ENCODE measurements at regions not wholly inside any gene's neighbourhood (a gene's known extent, or its start where the extent isn't known, plus 50 kb on each side); places are given as distances from the start of the nearest gene placed in this dataset.

DNA sequence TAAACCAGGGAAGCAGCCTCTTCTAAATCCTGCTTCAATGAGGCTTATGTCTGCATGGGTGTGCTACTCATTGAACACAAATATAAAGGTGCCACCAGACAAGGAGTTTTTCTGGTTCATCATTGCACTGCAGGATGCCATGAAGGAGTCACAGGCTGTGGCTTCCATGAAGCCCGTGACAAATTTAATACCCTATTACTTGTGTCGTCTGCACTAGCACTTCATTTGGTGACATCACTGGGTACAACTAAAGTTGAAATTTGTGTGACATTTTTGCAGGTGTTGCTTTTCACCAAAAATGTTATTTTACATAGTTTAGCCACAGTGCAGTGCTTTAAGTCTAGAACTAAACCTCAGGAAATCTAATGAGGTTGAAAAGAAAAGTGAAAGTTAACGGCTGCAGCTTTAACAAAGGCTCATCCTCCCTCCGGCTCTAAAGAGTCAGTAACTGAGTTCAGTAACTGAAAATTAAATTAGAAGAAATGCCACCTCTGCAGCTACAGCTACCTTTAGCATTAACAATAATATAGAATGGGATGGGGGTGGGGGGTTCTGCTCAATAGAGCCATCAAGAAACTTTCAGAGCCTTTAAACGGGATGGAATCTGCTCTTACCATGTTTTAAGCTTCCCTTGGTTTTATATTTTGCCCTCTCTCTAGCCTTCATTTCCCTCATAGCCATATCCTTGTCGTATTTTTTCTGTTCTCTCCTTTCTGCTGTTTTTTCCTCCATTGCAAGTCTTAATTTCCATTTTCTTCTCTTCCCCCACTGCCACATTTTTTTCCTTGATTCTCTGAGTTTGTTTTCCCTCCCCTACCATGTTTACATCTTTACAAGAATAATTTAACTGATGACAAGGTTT, 233.8 kb upstream of the TMEM161B start:
- POLR2A ChIA-PET, result no interaction called here
- CTCF ChIA-PET, result no interaction called here

DNA sequence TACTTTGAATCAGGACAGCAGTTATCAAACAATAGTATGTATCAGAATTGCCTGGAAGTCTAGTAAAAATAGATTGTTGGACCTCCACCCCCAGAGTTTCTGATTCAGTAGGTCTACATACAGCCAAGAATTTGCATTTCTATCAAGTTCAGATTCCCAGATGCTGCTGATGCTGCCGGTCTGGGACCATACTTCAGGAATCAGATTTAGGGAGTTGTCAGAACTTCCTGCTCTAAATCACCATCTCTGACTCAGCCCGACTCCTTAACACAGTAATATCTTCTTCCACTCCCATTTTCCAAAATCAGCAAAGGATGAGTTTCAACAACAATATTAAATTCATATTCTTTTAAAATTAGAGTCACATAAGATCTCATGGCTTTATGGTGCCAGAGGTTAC, 227.2 kb upstream of the TMEM161B start:
- ChIA-PET CTCF (no interaction called here), POLR2A (no interaction called here)

DNA sequence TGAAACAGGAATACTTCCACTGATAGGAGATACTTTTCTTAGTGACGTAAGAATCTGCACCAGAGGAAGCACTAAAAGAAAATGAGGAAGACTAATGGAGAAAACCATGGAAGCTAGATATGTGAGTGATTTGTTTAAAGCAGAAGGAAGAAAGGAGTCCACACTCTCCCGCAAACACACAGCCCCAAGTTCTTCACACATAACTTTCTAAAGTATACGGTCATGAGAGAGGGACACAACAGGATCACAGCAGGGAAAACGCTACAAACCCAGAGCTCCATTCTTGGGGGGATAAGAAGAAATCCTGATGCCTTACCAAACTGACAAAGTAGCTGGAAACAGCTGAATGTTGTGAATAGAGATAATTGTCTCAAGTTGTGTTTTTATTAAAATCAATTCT, 222.2 kb upstream of the TMEM161B start:
- ChIA-PET CTCF (interaction anchor here (0.7 kb wide), 1 partner anchor 9 kb away, joined by 5 read pairs; no protein-coding TSS in a partner anchor), POLR2A (no interaction called here)

DNA sequence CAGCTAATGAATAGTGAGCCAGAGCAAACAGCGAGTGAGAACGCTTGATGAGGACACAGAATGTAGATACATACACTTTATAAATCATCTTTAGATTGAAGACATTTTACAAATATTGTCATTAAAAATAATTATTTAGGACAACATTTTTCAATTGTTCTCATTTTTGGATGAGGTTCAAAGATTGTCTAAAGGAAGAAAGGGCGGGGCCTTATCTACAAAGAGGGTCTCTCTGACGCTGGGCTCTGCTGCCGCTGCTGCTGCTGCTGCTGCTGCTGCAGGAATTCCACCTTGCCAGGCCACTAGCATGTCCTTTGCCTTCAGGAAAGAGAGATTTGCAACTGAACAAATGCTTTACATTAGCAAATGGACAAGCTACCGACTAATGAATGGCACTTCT, 220.7 kb upstream of the TMEM161B start:
- POLR2A ChIA-PET, result no interaction called here
- CTCF ChIA-PET, result no interaction called here

DNA sequence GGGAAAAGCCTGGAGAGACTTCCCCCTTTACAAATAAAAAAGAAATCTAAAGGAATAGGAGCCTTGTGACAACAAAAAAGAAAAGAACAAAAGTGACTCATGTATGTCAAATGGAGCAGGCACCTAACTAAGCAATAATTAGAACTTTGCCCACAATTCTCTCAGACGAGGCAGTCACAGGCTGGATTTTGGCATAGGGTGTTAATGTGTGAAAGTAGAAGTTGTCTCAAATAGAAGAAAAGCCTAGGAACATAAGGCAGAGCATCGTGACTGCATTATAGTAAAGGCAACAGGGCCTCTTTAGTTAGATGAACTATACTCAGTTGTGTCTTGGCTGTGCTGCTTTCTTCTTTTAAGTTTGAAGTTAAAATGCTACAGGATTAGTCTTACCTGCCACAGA, 219.9 kb upstream of the TMEM161B start:
- POLR2A ChIA-PET, result no interaction called here
- CTCF ChIA-PET, result no interaction called here

DNA sequence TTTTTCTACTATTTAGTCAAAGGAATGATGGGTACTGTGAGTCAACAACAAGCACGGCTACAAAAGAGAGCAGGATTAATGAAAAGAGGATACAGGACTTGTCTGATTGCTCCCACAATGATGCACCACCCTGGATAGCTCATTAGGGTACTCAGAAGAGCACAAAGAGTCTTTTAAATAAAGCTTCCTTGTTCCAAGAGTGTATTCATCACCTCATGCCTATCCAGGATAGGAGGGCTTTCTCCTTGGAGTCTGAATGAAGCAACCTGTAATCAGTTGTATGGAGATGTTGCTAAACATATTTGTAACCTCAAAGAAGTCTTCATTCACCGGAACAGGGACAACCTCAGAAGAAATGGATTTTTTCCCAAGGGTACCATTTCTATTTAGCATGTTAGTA, 219.5 kb upstream of the TMEM161B start:
- POLR2A ChIA-PET, result no interaction called here
- CTCF ChIA-PET, result no interaction called here

DNA sequence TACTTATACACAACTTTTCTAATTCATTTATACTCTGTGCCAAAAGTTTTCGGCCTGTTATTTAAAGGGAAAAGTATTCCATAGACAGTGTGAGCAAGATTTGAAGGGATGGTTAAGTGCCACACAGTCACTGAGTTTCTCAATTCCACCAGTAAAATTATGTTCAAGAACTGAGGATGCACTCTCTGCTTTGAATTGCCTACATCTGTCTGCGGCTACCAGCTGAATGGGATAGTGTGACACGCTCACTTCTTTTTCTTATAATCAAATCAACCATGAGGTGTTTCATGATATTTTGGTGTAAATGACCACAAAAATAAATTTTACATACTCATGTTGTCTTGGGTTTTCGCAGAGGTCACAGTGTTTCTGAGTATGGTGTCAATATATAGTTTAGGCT, 218.4 kb upstream of the TMEM161B start:
- ChIA-PET POLR2A (no interaction called here), CTCF (no interaction called here)

DNA sequence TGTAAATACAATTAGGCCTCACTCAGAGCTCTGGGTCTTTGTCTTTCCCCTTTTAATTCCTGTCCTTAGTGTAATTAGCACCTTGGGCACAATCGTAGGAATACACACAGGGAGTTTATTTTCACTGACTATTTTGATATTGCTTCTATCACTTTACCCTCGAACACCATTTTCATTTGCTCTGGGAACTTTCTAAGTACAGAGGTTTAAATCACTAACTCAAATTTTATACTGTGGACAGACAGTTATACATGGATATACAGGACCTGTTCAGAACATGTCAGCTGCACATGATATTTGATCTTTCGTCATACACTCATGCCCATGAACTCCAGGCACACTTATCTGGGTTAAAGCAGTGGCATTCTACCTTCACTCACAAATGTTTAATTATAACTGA, 217.8 kb upstream of the TMEM161B start:
- ChIA-PET POLR2A (no interaction called here), CTCF (no interaction called here)

DNA sequence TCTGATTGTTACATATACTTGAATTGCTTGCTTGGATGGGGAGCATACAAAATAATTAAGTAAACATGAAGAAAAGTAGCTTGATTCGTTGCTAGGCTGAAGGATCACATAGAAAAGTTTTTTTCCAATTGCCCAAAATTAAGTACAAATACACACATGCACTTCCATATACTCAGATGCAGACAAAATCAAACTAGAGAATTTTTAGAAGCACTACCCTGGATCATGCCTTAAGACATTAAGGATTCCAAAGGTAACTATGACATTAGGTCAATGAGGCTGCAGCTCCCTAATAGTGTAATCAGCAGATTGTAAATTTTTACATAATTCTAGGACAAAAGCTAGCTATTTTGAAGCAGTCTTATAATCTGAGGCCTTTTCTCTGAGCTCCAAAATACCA, 216.9 kb upstream of the TMEM161B start:
- ChIA-PET POLR2A (no interaction called here), CTCF (no interaction called here)

DNA sequence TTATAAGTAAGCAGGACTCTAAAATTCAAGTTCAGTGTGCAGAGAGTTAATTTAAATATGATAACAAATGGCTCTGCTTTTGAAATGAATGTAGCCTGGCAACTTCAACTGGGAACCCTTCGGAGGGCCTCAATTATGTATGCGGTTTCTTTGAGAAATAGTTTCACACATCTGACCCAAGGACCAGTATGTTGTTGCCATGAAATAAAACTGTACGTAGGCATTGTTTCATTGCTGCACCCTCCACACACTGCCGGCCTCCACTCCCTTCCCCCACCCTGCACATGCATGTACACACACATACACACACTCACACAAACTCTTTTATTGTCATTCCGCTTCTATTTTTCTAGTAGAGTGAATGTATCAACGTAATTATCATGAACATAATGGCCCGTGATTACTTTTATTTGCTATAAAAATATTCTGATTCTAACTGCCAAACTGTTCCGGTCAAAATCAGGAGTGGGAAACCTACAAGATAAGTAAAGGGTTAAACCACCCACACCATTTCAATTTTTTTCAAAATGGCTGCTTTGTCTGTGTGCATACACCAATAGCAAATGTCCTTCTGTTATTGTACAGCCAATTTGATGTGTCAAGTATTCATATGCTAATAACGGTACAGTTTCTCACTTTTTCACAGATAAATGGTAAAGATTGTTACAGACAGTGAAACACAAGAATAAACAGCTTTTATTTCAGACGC, 215.5 kb upstream of the TMEM161B start:
- ChIA-PET POLR2A (no interaction called here), CTCF (no interaction called here)

DNA sequence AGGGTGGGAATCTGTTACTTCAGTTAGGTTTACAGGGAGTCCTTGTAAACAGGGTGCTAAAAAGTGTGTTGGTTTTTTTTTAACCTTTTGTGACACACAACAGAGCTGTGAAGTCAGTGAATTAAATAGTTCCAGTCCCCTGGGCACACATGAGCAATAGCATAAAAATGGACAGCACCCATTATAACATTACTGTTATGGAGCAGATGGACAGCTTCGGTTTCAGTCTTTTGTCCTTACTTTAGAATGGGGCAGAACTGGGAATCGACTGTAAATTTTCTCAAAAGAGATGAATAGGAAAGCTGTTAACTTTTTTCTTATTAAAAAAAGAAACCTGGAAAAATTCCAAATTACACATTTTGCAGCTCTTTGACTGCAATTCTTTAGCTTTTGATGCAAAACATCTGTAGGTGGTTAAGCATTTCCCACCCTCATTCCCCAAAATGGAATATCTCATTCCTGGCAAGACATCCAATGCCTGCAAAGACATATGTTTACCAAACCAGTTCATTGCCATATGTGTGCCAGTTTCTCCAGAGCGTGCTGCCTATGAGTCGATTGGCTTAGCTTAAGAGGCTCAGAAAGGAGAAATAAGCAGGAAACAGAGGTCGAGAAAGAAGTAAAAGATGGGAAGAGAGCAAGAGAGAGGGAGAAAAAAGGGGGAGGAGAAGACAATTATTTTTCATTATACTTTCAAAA, 212.3 kb upstream of the TMEM161B start:
- ChIA-PET CTCF (no interaction called here), POLR2A (no interaction called here)

DNA sequence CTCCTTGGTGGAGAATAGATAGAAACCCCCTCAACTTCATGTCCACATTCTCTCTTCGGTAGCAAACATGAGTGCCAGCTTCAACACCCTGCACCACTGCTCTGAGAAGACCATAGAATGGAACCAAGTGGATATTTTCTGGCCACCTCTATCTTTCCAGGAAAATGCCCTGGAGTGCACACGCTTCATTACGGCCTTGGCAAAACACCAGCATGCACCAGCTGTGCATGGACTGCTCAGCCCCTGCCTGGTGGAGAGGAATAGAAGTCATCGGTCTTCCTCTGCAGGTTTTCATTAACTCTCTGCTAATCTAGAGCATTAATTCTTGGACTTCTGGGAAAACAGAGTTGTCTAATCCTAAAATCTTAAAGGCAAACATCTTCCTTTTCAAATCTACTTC, 211.6 kb upstream of the TMEM161B start:
- ChIA-PET POLR2A (no interaction called here), CTCF (no interaction called here)

DNA sequence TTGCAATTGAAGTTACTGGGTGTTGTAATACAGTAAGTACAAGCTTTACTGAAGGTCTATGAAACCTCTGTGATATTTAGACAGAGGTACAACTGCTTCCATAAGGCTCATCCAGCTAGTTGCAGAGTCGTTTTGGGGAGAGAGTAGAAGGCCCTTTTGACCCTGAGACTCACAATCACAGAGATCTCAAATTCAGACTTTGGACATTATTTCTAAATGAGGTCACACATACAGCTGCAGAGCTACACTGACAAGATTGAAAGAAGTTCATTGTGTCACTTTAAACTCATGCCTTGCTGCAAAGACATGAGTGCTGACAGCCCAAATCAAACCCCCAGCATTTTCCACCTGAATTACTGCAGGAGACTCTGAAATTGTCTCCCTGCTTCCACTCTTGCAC, 205.9 kb upstream of the TMEM161B start:
- ChIA-PET POLR2A (no interaction called here), CTCF (no interaction called here)

DNA sequence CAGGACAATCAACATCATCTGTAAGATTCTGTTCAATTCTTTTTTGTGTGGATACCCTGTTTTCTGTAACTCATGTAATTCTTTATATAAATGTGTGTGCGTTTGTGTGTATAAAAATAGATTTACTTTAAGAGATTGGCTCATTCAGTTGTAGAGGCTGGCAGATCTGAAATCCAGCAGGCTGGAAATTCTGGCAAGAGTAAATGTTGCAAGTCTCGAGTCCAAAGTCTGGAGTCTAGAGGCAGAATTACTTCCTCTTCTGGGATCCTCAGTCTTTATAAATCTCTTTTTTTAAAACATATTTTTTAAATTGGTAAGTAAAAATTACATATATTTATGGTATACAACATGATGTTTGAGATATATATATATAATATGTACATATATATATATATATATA, 202.1 kb upstream of the TMEM161B start:
- ChIA-PET POLR2A (no interaction called here), CTCF (no interaction called here)

DNA sequence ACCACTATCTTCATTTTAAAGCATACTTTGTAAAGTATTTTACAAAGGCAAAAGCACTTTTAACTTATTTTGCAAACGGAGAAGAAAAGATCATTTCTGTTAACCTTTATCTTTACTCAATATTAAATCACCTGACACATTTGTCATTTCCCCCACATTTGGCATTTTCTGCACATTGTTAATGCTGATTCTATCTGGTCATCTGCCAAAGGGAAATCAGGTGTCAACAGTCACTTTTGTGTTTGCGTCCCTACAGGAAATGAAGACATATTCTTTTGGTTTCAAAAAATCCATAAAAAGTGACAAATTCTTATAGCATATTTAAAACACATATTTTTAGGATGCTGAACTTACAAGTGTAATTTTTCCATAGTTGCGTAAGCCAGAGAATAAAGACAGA, 191.3 kb upstream of the TMEM161B start:
- CTCF ChIA-PET, result no interaction called here
- POLR2A ChIA-PET, result no interaction called here

DNA sequence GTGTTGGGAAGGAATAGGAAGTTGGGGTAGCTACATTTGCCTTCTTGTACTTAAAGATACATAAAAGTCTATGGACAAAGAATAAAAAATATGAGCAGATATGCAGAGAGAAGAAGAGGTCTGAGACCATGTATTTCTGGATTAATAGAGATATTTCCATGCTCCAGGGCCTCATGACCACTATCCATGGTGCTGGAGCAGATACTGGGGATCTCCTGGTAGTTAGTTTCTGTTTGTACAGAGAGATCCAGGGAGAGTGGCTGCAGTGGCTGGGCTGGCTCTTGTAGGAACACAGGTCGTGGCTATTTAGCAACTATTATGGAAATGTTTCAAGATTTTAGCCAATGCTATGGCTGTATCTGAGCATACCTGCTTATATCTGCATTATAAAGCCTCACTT, 184.2 kb upstream of the TMEM161B start:
- POLR2A ChIA-PET, result no interaction called here
- CTCF ChIA-PET, result no interaction called here

DNA sequence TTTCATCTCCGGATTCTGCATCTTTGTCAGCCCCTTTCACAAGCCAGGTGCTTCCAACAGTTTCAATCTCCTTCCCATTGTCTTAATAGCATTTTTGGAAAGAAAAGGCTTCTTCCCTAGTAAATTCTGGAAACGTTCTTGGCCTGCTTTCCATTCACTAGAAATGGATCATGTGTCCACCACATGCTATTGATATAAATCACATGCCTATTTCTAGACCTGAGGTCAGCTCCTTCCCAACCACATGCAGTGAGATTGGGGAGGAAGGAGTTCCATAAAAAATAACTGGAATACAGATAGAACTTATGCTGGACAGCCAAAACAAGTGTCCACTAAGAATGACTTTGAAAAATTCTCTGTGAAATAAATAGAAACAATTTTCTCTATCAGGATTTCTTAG, 181.6 kb upstream of the TMEM161B start:
- ChIA-PET CTCF (no interaction called here), POLR2A (no interaction called here)

DNA sequence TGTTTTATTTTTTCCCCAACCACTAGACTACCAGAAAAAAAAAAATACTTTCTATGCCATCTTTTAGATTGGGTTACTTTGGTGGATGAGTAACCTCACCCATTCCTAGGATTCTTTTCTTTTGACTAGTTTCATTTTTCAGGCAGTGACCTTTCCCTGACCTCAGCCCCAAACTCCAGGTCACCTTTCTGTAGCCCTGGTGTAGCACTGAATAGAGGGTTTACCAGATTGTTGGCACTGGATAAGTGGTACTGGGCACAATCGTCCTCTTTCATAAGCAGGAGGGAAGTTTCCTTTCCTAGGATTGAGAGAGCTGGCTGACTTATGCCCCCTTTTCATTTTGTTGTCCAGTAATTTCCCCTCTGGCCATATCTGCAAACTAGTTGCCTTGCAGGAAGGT, 169.4 kb upstream of the TMEM161B start:
- ChIA-PET CTCF (no interaction called here), POLR2A (no interaction called here)

DNA sequence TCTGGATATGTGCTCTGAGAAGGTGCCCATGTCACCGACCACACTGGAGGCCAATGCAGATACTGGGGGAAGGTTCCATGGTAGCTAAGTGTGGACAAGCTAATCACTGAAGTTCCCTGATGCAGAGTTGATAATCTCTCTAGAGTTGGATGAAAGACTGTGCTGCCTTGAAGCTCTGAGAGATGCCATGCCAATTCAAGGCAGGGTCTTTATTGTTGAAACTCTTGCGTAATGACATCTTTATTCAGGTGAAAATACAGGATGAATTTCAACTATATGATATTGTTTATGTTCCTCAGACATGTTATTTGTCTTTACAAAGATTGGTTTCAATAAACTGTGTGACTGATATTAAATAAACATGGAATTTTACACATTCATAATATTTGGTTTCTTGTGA, 167.6 kb upstream of the TMEM161B start:
- ChIA-PET POLR2A (no interaction called here), CTCF (no interaction called here)

DNA sequence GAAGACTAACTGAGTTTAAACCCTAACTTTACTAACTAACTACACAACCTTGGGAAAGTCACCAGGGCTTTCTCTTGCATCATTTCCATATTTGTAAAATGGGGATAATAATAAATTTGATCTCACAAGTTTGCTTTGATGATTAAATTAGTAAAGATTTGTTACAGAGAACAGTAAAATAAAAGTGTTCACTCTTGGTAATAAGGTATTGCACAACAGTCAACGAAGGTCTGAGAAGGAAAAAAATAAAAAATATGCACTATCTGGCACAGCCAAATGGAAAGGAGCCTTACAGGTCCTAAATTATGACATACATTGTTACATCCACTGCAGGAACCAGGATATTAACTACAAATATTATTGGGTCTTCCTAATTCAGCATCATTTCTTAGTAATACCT, 160.0 kb upstream of the TMEM161B start:
- CTCF ChIA-PET, result no interaction called here
- POLR2A ChIA-PET, result no interaction called here

DNA sequence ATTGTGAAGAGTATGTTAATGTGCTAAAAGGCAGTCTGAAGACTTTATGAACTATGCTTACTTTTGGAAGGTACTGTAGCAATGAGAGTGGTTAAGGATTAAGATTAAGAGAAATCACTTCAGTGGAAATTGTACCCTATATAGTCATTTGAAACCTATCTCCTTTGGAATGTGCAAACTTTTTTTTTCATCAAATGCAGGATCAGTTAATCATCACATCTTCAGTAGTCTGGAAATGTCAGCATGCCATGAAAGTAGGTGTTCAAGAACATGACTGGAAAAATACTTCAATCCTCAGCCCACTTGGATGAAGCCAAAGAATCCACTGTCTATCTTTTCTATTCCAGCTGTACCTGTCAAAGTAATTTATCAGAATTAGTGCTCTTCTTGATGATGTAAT, 157.8 kb upstream of the TMEM161B start:
- POLR2A ChIA-PET, result no interaction called here
- CTCF ChIA-PET, result no interaction called here

DNA sequence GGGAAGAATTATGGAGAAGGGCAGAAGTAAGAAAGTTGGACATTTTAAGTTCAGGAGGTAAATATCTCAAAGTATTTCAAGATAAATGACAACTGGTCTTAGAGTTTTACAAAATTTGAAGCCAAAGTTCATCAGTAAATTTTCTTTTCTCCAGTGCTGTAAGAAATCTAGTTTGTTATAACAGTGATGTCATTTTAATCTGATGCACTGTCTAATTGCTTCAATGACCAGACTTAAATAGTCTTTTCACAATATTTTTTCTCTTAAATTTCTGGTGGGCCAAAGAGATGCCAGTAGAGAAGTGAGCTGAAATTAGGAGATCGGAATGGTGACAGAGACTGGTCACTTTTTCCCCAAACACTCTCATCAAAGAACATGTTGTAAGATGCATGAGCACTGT, 156.5 kb upstream of the TMEM161B start:
- CTCF ChIA-PET, result no interaction called here
- POLR2A ChIA-PET, result no interaction called here
